Spleen (tissue), 11 donors: ENCODE measurements at regions not wholly inside any gene's neighbourhood (a gene's known extent, or its start where the extent isn't known, plus 50 kb on each side); places are given as distances from the start of the nearest gene placed in this dataset.

Experiments used
- DNase-seq: peaks from one replicate; pipeline ENCODE4 v3.0.0-alpha.2; 2020
- H3K27ac ChIP-seq, 8 donors: fragments of 200-600 bp; sonication (generic) in 7 of 8; 1 replicate in 4 of 8; 2 replicates in 4 of 8; pipeline versions ENCODE4 v1.5.0 to v1.8.0; 2016 to 2021; ENCODE audit warnings: inconsistent platforms in 4 of 8, mild to moderate bottlenecking in 4 of 8, moderate library complexity in 1 of 8
- H3K27me3 ChIP-seq, 7 donors: fragments of 200-600 bp; sonication (generic) in 6 of 7; replicated peaks in 1 of 7; 1 replicate in 4 of 7; 2 replicates in 3 of 7; pipeline versions ENCODE4 v1.5.0 to v1.8.0; 2016 to 2021; ENCODE audit warnings: inconsistent platforms in 3 of 7, mild to moderate bottlenecking in 1 of 7
- H3K36me3 ChIP-seq, 6 donors: fragments of 200-600 bp; sonication (generic) in 5 of 6; 1 replicate in 4 of 6; 2 replicates in 2 of 6; pipeline versions ENCODE4 v1.5.0 to v1.8.0; 2016 to 2021; ENCODE audit warnings: inconsistent platforms in 2 of 6
- H3K4me1 ChIP-seq, 6 donors: fragments of 200-600 bp; sonication (generic) in 5 of 6; 1 replicate in 3 of 6; 2 replicates in 3 of 6; pipeline versions ENCODE4 v1.5.0 to v1.8.0; 2016 to 2021; ENCODE audit warnings: inconsistent platforms in 3 of 6
- H3K4me3 ChIP-seq, 8 donors: fragments of 200-600 bp; sonication (generic) in 7 of 8; 1 replicate in 4 of 8; 2 replicates in 4 of 8; pipeline versions ENCODE4 v1.5.0 to v1.8.0; 2016 to 2021; ENCODE audit warnings: inconsistent platforms in 4 of 8, mild to moderate bottlenecking in 4 of 8, moderate library complexity in 2 of 8
- H3K9me3 ChIP-seq, 8 donors: fragments of 200-600 bp; sonication (generic) in 7 of 8; 1 replicate in 4 of 8; 2 replicates in 4 of 8; pipeline versions ENCODE4 v1.5.0 to v1.8.0; 2016 to 2021; ENCODE audit warnings: inconsistent platforms in 4 of 8
- CTCF ChIP-seq, 11 experiments: fragments of 200-600 bp in 7 of 11; fragments of 450-650 bp in 4 of 11; sonication (generic) in 4 of 11; IDR thresholded peaks in 8 of 11; conservative IDR thresholded peaks in 3 of 11; 1 replicate in 7 of 11; 2 replicates in 4 of 11; pipeline versions ENCODE4 v1.4.0 to v1.8.0; 2016 to 2021; ENCODE audit warnings: antibody characterized with exemption in 11 of 11, inconsistent platforms in 4 of 11, mild to moderate bottlenecking in 1 of 11
- POLR2A ChIP-seq, 3 donors: fragments of 450-650 bp; IDR thresholded peaks; one replicate each; pipeline ENCODE4 v1.5.1; 2017; ENCODE audit warnings: antibody characterized with exemption in 3 of 3, mild to moderate bottlenecking in 1 of 3
- POLR2AphosphoS5 ChIP-seq, 3 donors: sonication (generic); formaldehyde crosslinking; IDR thresholded peaks; one replicate each; pipeline ENCODE4 v1.5.1; 2017; ENCODE audit warnings: antibody characterized with exemption in 3 of 3
- WGBS, 5 donors: extraction: QIAGEN DNeasy Blood & Tissue Kit in 3 of 5; methylation state at CpG; one replicate each; pipeline versions ENCODE4 v1.1.5 to v1.1.7; 2013 to 2018; 5-methylcytosine and 5-hydroxymethylcytosine counted together
- intact Hi-C: fragments of 100-400 bp; cut with DNase I; formaldehyde crosslinking; loops from one replicate; pipeline ENCODE4 v1.15.0; 2023; ENCODE audit warnings: low total_unique reads
- donor health status: healthy with polysubstance abuse.
- donor health status: DM: no; HTN: no; CAD: no; lungs with moderate emphysema.
- donor health status: DM: no; HTN: no; CAD: no.
- donor health status: Bipolar disorder and iron deficiency.
- donor health status: healthy.
- donor health status: DM: no; HTN: no; CAD: no.
- donor health status: DM: yes; HTN: yes; CAD: no.

GRCh38 chr16:80038566-80038965, 438.0 kb upstream of the MAF start:
- Histone ChIP-seq H3K36me3 (no peaks in the 10 kb centered on the region), H3K9me3 (peaks cover 0 to 14% (median 3%) of the 10 kb centered on the region in 8 donors), H3K27ac (no peak overlapping the region), H3K4me3 (no peak overlapping the region), H3K27me3 (peaks cover 0 to 5% (median 0%) of the 10 kb centered on the region in 7 donors), H3K4me1 (no peaks in the 10 kb centered on the region)
- DNase-seq = no peak
- no peak for TF ChIP-seq POLR2A (IDR thresholded peaks at IDR 0.05)
- TF ChIP-seq POLR2AphosphoS5 (IDR thresholded peaks at IDR 0.05) = no peak
- no peak for TF ChIP-seq CTCF (IDR thresholded peaks at IDR 0.05 in 8 of 11, conservative IDR thresholded peaks at IDR 0.05 in 3 of 11)
- intact Hi-C loops = no loop called here
- WGBS, 5 donors = 75 to 85% (median 81%) methylated on average over 6 of the region's 6 CpGs

DNA sequence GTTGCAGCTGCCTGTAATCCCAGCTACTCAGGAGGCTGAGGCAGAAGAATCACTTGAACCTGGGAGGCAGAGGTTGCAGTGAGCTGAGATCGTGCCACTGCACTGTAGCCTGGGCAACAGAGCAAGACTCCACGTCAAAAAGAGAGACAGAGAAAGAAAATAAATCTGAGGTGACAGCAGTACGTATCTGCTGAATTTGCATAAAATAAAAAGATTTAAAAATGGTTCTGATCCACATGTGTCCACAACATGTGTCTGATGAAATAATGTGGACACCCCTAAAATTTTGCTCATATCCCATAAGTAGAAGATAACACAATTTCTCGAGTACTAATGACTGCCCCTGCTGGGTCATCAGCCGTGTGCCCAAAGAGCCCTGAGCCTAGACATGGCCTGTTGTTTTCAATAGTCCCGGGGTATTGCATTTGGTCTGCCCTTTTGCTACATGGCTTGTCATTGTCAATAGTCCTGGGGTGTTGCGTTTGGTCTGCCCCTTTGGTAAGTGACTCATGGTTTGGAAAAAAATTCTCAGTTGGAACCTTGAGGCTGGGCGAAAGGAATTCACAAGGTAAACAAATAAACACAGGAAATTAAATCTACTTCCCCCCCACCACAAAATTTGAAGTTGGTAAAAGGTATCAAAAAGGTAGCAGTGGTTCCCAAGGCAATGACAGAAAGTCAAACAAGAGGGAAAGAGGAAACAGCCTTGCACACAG, 434.6 kb upstream of the MAF start:
- Histone ChIP-seq H3K4me1 (no peaks in the 10 kb centered on the region), H3K27me3 (no peaks in the 10 kb centered on the region), H3K27ac (no peak overlapping the region), H3K9me3 (peaks cover 0 to 22% (median 3%) of the 10 kb centered on the region in 8 donors), H3K4me3 (no peak overlapping the region), H3K36me3 (no peaks in the 10 kb centered on the region)
- TF ChIP-seq POLR2AphosphoS5 (IDR thresholded peaks at IDR 0.05) = no peak
- TF ChIP-seq CTCF (IDR thresholded peaks at IDR 0.05 in 8 of 11, conservative IDR thresholded peaks at IDR 0.05 in 3 of 11) = no peak
- no peak for TF ChIP-seq POLR2A (IDR thresholded peaks at IDR 0.05)
- WGBS, 5 donors = 77 to 92% (median 87%) methylated on average over 8 of the region's 8 CpGs
- intact Hi-C loops = no loop called here
- no peak for DNase-seq

DNA sequence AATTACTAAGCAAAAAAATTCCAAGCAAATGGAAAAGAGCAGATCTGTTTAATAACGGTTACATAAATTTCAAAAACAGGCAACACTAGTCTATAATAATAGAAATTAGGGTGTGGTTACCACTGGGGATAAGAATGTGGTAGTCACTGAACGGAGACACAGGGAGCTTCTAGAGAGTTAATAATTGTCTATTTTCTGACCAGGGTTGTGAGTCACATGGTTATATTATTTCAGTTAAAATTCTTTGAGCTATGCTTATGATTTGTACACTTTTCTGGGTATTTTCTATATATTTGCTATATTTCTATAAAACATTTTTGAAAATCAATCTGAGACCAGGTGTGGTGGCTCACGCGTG, 433.9 kb upstream of the MAF start:
- H3K4me1 ChIP-seq = no peaks in the 10 kb centered on the region
- no peak for DNase-seq
- peaks cover 0 to 19% (median 1%) of the 10 kb centered on the region in 8 donors for H3K9me3 ChIP-seq
- intact Hi-C loops = no loop called here
- H3K27me3 ChIP-seq = no peaks in the 10 kb centered on the region
- TF ChIP-seq CTCF (IDR thresholded peaks at IDR 0.05 in 8 of 11, conservative IDR thresholded peaks at IDR 0.05 in 3 of 11) (no peak), POLR2AphosphoS5 (IDR thresholded peaks at IDR 0.05) (no peak), POLR2A (IDR thresholded peaks at IDR 0.05) (no peak)
- no peaks in the 10 kb centered on the region for H3K36me3 ChIP-seq
- H3K4me3 ChIP-seq = no peak overlapping the region
- WGBS, 5 donors = 91 to 99% (median 92%) methylated on average over 4 of the region's 4 CpGs
- H3K27ac ChIP-seq = no peak overlapping the region

- DNase-seq = no peak
- H3K9me3 ChIP-seq = peaks cover 0 to 13% (median 0%) of the 10 kb centered on the region in 8 donors
- TF ChIP-seq POLR2AphosphoS5 (IDR thresholded peaks at IDR 0.05) = no peak
- TF ChIP-seq CTCF (IDR thresholded peaks at IDR 0.05 in 8 of 11, conservative IDR thresholded peaks at IDR 0.05 in 3 of 11) = no peak
- no peak for TF ChIP-seq POLR2A (IDR thresholded peaks at IDR 0.05)
- H3K4me1 ChIP-seq = no peaks in the 10 kb centered on the region
- intact Hi-C loops = no loop called here
- no peaks in the 10 kb centered on the region for H3K36me3 ChIP-seq
- WGBS, 5 donors = 90 to 99% (median 95%) methylated on average over 3 of the region's 3 CpGs
- no peaks in the 10 kb centered on the region for H3K27me3 ChIP-seq
- H3K4me3 ChIP-seq = no peak overlapping the region
- H3K27ac ChIP-seq = no peak overlapping the region
Measured at GRCh38 chr16:80033783-80034468, 433.4 kb upstream of the MAF start.
